GM21515 (cell line): ENCODE measurements at regions not wholly inside any gene's neighbourhood (a gene's known extent, or its start where the extent isn't known, plus 50 kb on each side); places are given as distances from the start of the nearest gene placed in this dataset.

ENCODE experiments used
- ATAC-seq: cut with Tn5 transposase; IDR thresholded peaks from one replicate; pipeline ENCODE4 v1.9.1; 2021; ENCODE audit not compliant: unreplicated experiment

DNA sequence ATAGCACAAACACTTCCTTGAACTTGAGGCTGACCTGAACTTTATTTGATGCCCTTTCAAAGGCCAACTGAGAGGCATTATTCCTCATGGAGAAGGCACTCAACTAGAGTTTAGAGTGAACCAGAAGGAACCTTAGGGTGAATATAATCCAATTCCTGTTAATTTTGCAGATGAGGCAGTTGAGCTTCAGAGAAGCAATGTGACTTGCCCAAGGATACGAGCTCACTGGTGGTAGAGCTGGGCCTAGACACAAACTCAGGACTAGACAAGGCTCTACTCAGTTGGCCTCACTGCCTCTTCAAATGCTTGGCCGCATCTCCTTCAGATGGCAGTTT is 172.7 kb upstream of the ADAMTS9 start:
- ATAC-seq = no peak

DNA sequence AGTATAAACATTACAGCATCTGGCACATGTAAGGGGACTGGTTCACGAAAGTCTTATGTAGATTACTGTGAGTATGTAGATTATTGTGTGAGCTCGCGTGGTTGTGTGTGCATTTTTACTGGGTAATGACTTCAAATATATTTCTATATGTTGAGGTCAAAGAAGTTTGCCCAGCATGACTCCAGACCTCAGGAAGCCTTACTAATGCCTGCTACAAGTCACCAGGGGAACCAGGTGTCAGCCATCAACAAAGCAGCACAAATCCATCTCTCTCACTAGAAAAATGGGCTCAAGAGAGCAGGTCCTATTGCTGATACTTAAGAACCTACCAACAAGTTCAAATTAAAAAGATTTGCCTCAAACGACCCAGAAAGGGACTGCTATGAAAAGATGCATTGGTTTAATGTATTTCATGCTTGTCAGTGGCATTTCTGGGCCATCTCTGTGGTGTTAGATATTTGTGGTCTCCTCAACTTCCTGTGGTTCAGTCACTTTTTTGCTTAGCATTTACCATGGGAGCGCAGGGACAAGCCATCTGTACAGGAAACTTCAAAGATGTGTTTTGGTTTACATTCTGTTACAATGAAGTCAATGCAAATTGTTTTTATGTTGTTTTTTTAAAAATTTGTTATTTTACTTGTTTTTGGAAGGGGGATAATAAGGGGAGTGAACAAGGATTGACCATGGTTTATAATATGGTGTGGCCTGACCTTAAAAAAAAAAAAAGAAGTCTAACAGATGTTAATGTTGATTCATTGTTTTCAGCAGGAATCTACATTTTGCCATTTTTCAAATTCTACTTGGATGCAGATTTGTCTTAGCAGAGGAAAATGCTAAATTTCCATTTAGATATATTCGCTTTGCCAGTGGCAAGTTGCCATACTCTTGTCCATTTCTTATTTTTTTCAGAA is 172.1 kb upstream of the ADAMTS9 start:
- ATAC-seq = no peak

DNA sequence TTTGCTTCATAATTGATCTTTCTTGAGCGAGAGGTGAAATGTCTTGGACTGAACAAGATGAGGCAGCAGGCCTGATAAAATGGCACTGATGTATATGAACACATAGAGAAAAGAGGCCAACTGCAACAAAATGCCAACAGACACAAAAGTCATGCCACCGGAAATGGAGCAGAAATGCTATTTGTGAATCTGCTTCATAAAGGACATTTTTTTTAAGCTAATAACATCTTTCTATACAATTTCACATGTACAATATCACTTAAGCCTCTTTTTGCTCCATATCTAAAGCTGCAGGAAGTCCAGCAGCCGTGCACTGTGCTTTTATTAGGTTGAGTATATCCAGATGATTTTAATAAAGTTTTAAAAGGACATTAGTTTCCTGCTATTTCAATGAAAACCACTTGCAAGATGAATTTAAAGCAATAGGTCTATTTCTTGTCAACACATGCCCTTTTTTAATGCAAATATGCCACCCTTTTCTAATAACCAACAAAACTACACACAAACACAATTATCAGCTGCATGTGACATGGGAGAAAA is 169.2 kb upstream of the ADAMTS9 start:
- ATAC-seq = no peak

DNA sequence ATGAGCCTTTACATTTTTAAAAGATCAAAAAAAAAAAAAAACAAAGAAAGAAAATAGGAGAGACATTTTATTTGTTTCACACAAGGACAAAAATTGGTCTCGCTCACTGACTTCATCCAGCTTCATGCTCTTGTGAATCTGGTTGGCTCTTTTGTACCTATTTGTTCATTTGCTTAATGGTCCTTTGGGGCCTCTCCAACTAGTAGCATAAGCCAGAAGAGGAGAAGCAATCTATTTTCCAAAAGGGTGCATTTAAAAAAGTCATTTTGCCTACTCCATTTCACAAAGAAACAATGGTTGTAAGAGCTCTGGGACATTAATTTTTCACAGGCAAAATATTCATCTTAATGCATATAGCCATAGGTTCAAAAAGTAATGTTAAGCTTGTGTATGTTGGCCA is 168.3 kb upstream of the ADAMTS9 start:
- ATAC-seq = no peak

DNA sequence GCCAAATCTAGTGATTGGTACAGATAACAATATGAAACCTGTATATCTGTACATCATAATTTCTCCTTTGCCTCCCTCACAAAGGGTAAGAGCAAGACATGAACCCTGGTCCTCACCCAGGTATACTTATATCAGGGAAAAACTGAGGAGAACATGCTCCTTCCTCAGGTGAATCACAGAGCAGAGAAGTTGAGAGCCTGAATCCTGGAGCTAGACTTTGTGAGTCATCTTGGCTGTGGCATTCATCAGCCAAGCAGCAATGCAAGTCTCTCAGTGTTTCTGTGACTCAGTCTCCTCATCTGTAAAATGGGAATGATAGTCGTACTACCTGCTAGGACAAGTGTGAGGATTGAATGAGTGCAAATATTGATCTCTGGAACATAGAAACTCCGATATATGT is 165.7 kb upstream of the ADAMTS9 start:
- no peak for ATAC-seq

DNA sequence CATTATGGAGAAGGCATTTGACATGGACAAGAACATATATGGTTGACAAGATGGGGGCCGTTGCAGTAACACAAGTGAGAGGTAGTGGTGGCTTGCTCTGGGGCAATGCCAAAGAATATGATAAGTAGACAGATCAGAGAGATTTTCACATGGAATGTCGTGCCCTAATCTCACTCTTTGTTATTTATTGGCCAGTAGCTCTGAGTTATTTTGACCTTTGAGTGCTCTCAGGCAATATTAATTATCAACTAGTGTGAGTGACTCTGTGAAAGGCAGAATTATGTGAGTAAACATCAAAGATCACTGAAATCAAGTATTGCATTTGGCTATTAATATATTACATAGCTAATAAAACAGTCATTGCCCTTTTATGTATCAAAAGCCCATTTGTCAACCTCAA is 164.9 kb upstream of the ADAMTS9 start:
- ATAC-seq = no peak

DNA sequence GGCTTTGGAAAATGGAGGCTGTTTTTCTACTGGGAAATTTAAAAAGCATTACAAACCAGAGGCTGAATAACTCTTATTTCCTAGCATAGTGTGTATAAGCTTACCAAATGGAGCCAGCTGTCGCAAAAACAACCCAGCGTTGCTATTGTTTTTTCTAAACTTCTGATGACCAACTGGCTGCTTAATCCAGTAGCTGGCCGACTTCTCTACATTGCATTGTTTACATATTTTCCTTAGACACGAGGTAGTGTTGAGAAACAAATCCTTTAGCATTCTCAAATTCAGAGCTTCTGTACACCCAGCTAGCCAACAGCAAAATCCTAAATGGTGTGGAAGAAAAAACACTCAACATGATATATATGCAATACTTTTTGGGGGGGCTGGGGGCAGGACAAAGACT is 161.0 kb upstream of the ADAMTS9 start:
- no peak for ATAC-seq

DNA sequence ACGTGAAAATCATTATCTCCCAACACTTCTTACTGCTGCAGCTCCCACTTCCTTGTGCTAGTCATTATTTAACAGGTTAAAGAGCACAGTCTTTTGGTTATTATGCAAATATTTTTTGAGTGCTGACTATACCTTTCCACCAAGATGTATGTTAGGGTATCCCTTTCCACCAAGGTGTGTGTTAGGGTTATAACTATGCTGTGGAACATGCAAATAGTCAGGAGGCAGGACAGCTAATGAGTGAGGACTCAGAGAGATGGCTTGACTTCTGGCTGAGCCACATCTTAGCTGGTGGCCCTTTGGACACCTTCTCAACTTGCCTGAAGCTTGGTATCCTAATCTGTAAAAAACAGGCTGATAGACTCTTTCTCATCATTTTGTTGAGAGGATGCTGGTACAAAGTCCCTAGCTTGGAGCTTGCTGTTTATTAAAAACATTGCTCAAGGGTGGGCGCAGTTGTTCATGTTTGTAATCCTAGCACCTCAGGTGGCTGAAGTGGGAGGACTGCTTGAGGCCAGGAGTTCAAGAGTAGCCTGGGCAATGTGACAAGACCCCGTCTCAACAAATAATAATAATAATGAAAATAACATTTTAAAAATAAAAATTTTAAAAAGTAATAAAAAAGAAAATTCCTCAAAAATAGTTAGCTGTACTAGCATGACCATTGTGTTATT is 160.5 kb upstream of the ADAMTS9 start:
- ATAC-seq = no peak

DNA sequence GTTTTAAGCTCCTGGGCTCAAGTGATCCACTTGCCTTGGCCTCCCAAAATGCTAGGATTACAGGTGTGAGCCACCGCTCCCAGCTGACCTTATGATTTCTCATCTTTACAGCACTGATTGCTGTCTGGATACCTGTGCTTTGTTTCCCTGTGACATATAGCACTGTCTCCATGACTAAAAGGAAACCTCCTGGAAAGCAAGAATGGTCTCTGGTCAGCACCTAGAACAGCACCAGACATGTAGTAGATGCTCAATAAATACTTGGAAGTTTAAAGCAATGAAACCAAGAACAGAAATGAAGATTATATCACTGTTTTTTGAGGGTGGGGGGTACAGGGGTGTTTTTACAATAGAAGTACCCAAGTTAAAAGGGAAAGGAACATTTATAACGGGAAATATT is 156.8 kb upstream of the ADAMTS9 start:
- ATAC-seq = no peak

DNA sequence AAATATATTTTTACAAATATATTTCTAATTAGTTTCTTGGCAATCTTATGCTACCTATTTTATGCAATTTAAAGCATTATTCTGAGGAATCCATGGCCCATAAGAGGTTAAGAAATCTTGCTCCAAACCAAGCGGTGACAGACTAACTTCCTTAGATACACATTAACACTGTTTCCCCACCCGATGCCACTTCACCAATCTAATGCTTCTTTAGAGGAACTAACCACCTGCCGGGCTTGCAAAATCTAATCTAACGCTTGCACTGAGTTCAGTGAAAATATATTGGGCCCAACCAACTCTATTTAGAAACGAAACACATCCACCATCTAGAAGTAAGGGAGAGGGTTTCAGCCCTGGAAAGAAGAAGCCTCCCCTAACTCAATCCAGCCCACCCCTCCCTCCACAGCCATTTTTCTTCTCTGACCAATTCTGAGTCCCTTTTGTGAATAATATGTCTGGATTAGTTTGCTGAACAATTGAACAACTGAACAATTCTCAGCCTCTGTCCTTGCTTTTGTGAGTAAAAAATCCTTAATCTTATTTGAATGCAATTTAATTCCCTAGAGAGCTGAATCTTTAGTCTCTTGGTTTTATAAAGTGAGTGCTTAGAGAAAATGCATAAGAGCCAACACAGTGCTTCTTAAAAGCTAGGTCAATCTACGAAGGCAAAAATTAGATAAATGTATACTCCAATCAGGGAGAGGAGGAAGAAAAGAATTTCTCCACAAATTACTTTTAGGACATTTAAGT is 150.4 kb upstream of the ADAMTS9 start:
- ATAC-seq = no peak

DNA sequence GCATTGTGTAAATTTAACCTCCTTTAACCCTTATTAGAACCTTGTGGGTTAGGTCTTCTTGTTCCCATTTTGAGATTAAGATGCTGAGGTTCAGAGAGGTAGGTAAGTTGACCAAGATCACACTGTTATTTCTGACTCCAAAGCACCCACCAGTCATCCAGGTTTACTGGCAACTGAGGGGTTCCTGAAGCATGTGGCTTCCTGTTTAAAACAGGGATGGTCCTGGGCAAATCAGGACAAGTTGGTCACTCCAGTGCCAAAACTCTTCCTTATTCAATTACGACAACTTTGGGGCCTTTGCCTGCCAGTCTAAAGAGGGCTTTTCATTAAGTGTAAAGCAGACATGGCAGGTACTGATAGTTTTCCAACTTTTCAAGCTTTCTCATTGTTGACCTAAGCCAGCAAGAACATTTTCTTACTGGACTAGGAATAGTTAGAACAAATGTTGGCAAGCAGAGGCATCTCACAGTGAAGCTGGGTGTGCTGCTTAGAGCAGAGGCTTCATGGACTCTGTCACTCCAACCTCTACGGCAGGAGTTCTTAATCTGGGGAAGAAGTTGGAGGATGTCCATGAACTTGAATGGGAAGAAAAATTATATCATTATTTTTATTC is 149.4 kb upstream of the ADAMTS9 start:
- no peak for ATAC-seq

DNA sequence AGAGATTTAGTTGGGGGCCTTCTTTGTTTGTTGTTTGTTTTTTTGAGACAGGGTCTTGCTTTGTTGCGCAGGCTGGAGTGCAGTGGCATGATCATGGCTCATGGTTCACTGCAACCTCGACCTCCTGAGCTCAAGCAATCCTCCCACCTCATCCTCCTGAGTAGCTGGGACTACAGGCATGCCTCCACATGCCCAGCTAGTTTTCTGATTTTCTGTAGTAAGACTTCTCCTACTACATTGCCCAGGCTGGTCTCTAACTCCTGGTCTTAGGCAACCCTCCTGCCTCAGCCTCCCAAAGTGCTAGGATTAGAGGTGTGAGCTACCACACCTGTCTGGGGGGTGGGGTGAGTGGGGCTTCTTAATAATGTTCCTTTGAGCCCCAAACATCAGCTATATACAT is 148.3 kb upstream of the ADAMTS9 start:
- ATAC-seq = no peak

DNA sequence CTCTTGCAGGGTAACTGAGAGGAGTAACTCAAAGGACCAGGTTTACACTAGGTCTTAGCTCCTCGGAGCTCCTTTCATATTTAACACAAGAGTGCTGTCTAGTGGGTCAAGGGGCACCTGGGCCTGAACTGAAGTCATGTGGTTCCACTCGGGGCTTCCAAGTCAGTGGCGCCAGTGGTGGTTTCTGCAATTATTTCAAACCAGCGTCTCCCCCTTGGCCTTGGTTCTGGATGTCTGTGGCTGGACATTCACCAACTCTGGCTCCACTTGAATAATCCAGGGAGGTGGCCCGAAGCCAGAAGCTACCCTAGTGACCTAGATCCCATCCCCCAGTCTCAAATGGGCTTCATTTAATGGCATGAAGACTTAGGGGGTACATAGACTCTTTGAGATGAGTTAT is 144.3 kb upstream of the ADAMTS9 start:
- no peak for ATAC-seq

DNA sequence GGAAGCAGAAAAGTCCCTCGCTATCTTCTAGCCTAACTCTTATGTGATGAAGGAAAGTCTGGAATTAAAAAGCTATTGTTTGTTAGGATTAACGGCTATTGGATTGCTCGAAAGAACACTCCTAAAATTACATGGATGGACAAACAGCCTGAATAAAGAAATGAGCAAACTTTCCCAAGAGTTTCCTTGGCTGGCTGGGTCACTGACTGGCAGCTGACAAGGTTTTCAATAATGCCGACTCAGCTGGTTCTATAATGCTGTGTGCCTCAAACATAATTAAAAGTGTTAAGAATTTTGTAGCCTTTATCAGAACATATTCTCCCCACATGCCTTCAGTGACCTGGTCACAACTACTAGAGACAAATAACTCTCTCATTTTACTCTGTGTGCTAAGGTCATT is 142.9 kb upstream of the ADAMTS9 start:
- ATAC-seq = no peak

DNA sequence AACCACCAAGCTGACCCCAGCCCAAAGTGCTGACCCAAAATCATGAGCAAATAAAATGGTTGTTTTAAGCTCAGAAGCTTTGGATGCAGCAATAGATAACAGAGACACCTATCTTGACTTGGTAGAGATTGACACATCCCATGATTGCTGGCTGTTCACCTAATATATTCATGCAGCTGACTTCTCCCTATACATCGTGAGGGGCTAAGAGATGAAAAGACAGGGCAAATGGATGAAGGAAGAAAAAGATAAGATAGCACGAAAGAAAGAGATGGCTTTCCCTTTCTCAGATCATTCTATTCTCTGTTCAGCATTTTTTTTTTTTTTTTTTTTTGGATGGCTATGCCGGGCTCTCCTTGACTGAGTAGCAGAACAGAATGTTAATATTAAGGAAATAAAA is 141.5 kb upstream of the ADAMTS9 start:
- no peak for ATAC-seq

DNA sequence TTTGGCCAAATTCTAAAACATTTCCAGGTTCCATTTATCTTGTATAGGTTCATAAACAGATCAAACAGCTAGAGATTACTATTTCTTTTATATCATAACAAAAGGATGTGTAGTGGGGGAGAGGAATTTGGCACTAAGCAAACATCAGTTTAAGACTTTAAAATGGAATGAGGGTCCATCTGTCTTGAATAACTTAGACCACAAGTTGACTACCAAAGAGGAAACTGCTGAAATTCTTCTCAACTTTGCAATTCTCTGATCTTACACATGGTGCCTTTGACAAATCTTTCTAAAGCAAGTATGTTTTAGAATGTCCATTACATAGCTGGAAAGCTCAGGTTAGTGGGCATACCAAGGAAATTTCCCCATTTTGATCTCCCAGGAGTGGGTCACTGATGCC is 140.5 kb upstream of the ADAMTS9 start:
- ATAC-seq = no peak

DNA sequence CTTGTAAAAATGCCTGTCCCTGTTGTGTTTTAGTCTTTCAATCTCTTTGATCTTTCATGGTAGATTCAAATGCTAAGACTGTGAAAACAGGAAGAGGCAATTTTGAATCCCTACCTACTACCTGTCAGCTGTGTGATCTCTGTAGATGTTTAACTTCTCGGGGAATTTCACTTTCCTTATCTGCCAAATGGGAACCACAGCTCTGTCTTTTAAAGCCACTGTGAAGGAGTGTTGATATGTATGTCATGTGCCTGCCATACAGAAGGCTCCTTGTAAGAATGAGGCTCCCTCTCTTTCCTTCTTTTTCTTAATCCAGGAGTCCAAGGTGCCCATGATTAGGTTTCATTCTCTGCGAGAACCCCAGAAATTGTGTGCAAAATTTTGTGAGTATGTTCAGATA is 139.6 kb upstream of the ADAMTS9 start:
- no peak for ATAC-seq

DNA sequence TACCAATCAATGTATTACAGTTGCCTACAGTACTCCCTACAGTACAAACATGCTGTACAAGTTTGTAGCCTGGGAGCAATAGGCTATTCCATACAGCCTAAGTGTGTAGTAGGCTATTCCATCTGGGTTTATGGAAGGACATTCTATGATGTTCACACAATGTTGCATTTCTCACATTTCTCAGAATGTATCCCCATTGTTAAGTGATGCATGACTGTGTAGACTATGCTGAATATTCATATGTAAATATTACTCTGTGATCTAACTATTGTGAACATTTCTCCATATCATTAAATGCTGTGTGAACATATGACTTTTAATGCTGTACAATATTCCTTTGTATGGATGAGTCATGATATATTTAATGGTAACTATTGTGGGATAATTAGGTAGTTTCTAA is 139.2 kb upstream of the ADAMTS9 start:
- no peak for ATAC-seq

DNA sequence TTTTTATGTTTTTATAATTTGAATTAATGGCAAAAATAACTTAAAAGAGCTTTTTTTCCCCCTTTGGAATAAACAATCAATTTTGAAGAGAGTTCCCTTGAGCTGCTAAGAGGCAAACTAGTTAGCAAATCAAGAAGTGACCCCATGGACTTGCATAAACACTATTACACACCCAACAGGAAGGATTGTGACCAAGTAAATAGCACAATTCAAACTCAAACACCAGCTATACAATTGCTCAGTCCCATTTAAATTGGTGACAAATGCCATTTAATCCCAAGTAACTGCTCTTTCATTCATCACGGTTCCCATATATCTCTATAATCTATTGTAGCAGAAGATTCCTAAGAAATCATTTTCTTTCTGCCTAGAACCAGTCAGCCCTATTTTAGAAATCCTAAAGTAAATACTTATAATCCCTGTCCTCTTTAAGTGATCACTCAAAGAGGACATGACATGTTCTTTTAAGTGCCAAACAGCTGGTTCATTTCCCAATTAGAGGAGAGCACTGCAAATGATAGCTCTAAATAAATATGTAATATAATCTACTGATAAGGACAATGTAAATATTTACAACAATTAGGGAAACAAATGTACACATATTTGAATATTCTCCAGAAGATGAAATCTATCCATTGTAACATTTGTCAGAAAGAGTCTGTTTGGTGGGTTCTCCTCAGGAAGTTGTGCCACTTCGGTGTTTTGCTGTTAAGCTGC is 137.8 kb upstream of the ADAMTS9 start:
- ATAC-seq = no peak

DNA sequence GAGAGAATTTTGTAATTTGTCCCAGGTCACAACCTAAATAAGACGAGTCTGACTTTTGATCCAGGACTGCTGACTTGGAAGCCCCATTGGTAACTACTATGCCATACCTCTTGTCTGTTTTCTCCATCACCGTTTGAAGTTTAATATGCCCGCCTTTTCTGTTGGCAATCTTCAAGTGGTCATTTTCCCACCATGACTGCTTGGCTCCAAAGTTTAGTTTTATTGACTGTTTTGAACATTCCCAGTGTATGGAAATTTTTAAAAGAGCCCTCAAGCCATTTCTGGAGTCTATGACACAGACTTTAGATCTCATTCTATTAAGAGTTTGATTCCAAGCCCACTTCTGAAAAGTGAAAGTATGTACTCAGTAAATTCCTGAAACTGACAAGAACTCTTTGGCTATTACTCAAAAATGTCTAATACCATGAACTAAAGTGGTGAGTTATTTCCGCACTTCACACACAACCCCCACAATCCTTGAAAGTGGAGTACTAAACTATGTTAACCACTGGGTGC is 136.7 kb upstream of the ADAMTS9 start:
- no peak for ATAC-seq
